HEK293 (cell line): ENCODE measurements at regions not wholly inside any gene's neighbourhood (a gene's known extent, or its start where the extent isn't known, plus 50 kb on each side); places are given as distances from the start of the nearest gene placed in this dataset.

Experiments
- CTCF ChIA-PET: fragments of 350-600 bp; formaldehyde crosslinking; extraction: SDS; loops from one replicate; lab custom pipeline; 2021; ENCODE audit warnings: antibody characterized with exemption; lab: Yijun Ruan, JAX
- POLR2A ChIA-PET: fragments of 300-600 bp; formaldehyde crosslinking; extraction: SDS; loops from one replicate; lab custom pipeline; 2020; ENCODE audit warnings: antibody characterized with exemption, inconsistent platforms; lab: Yijun Ruan, JAX
- H3K27ac ChIP-seq: fragments of 200-500 bp; sonication (Bioruptor generic); 2 replicates; pipeline ENCODE4 v1.5.1; 2014; ENCODE audit warnings: low read depth, low read length, control low read depth, inconsistent platforms; ENCODE audit errors: extremely low read depth
- H3K36me3 ChIP-seq, 2 experiments: fragments of 200-500 bp in 1 of 2; sonication (Bioruptor generic) in 1 of 2; 1 replicate in 1 of 2; 2 replicates in 1 of 2; pipeline ENCODE4 v1.5.1; 2014 to 2017; ENCODE audit warnings: inconsistent platforms in 2 of 2, low read length in 2 of 2; ENCODE audit not compliant: control insufficient read depth in 2 of 2, insufficient read depth in 1 of 2
- H3K4me1 ChIP-seq: fragments of 200-500 bp; sonication (Bioruptor generic); 2 replicates; pipeline ENCODE4 v1.5.1; 2014; ENCODE audit warnings: mild to moderate bottlenecking, low read length, inconsistent platforms; ENCODE audit not compliant: control insufficient read depth, insufficient read depth
- H3K4me3 ChIP-seq: 2 replicates; pipeline ENCODE4 v1.5.1; 2011; ENCODE audit warnings: low read depth, mild to moderate bottlenecking, control low read depth, low read length, moderate library complexity
- H3K9me3 ChIP-seq: fragments of 200-500 bp; sonication (Bioruptor generic); 2 replicates; pipeline ENCODE4 v1.5.1; 2014; ENCODE audit warnings: low read depth, low read length, inconsistent platforms; ENCODE audit not compliant: control insufficient read depth, insufficient read depth
- BCL11A ChIP-seq: fragments of 450-650 bp; formaldehyde crosslinking; IDR thresholded peaks from 2 replicates; pipeline ENCODE4 v1.5.1; 2016; ENCODE audit warnings: low read depth, missing biosample characterization, missing genetic modification characterization
- EGR2 ChIP-seq: fragments of 450-650 bp; formaldehyde crosslinking; IDR thresholded peaks from 2 replicates; pipeline ENCODE4 v1.5.1; 2016; ENCODE audit warnings: low read depth, missing biosample characterization, missing genetic modification characterization
- GLI2 ChIP-seq: fragments of 450-650 bp; formaldehyde crosslinking; IDR thresholded peaks from 2 replicates; pipeline ENCODE4; 2017; ENCODE audit warnings: missing biosample characterization, missing genetic modification characterization, low read depth, borderline replicate concordance
- KLF7 ChIP-seq: fragments of 450-650 bp; formaldehyde crosslinking; IDR thresholded peaks from 2 replicates; pipeline ENCODE4 v1.5.1; 2016; ENCODE audit warnings: missing biosample characterization, missing genetic modification characterization, borderline replicate concordance
- KLF9 ChIP-seq: fragments of 450-650 bp; formaldehyde crosslinking; IDR thresholded peaks from 2 replicates; pipeline ENCODE4 v1.5.1; 2016; ENCODE audit warnings: missing biosample characterization, missing genetic modification characterization, low read depth
- OSR2 ChIP-seq: fragments of 450-650 bp; formaldehyde crosslinking; IDR thresholded peaks from 2 replicates; pipeline ENCODE4 v1.5.1; 2016; ENCODE audit warnings: missing biosample characterization, missing genetic modification characterization
- PRDM1 ChIP-seq: fragments of 450-650 bp; formaldehyde crosslinking; IDR thresholded peaks from 2 replicates; pipeline ENCODE4; 2016; ENCODE audit warnings: missing biosample characterization, missing genetic modification characterization
- SALL2 ChIP-seq: fragments of 450-650 bp; formaldehyde crosslinking; IDR thresholded peaks from 2 replicates; pipeline ENCODE4 v1.5.0; 2017; ENCODE audit warnings: missing biosample characterization, mild to moderate bottlenecking, missing genetic modification characterization, borderline replicate concordance
- YY2 ChIP-seq: fragments of 450-650 bp; formaldehyde crosslinking; IDR thresholded peaks from 2 replicates; pipeline ENCODE4 v1.5.1; 2016; ENCODE audit warnings: missing biosample characterization, missing genetic modification characterization
- ZFP37 ChIP-seq: fragments of 450-650 bp; formaldehyde crosslinking; IDR thresholded peaks from 2 replicates; pipeline ENCODE4 v1.5.1; 2016; ENCODE audit warnings: missing biosample characterization, missing genetic modification characterization
- ZNF10 ChIP-seq: fragments of 450-650 bp; formaldehyde crosslinking; IDR thresholded peaks from 2 replicates; pipeline ENCODE4 v1.5.1; 2017; ENCODE audit warnings: missing biosample characterization, missing genetic modification characterization
- ZNF146 ChIP-seq: fragments of 450-650 bp; formaldehyde crosslinking; IDR thresholded peaks from 2 replicates; pipeline ENCODE4 v1.5.1; 2016; ENCODE audit warnings: missing biosample characterization, missing genetic modification characterization
- ZNF155 ChIP-seq: fragments of 450-650 bp; formaldehyde crosslinking; IDR thresholded peaks from 2 replicates; pipeline ENCODE4 v1.5.1; 2016; ENCODE audit warnings: missing biosample characterization, missing genetic modification characterization
- ZNF169 ChIP-seq: fragments of 450-650 bp; formaldehyde crosslinking; IDR thresholded peaks from 2 replicates; pipeline ENCODE4 v1.5.1; 2016; ENCODE audit warnings: missing biosample characterization, missing genetic modification characterization
- ZNF211 ChIP-seq: fragments of 450-650 bp; formaldehyde crosslinking; IDR thresholded peaks from 2 replicates; pipeline ENCODE4 v1.5.1; 2016; ENCODE audit warnings: low read depth, missing biosample characterization, missing genetic modification characterization
- ZNF214 ChIP-seq: fragments of 450-650 bp; formaldehyde crosslinking; IDR thresholded peaks from 2 replicates; pipeline ENCODE4 v1.5.1; 2017; ENCODE audit warnings: missing biosample characterization, mild to moderate bottlenecking, missing genetic modification characterization, borderline replicate concordance
- ZNF221 ChIP-seq: fragments of 450-650 bp; formaldehyde crosslinking; IDR thresholded peaks from 2 replicates; pipeline ENCODE4 v1.5.1; 2017; ENCODE audit warnings: missing biosample characterization, missing genetic modification characterization, borderline replicate concordance
- ZNF239 ChIP-seq: fragments of 450-650 bp; formaldehyde crosslinking; IDR thresholded peaks from 2 replicates; pipeline ENCODE4 v1.5.1; 2016; ENCODE audit warnings: missing biosample characterization, missing genetic modification characterization
- ZNF391 ChIP-seq: fragments of 450-650 bp; formaldehyde crosslinking; IDR thresholded peaks from 2 replicates; pipeline ENCODE4 v1.5.1; 2016; ENCODE audit warnings: low read depth, missing biosample characterization, missing genetic modification characterization, borderline replicate concordance
- ZNF416 ChIP-seq: fragments of 450-650 bp; formaldehyde crosslinking; IDR thresholded peaks from 2 replicates; pipeline ENCODE4 v1.5.1; 2016; ENCODE audit warnings: missing biosample characterization, missing genetic modification characterization
- ZNF423 ChIP-seq: fragments of 450-650 bp; formaldehyde crosslinking; IDR thresholded peaks from 2 replicates; pipeline ENCODE4 v1.5.1; 2016; ENCODE audit warnings: missing biosample characterization, missing genetic modification characterization
- ZNF48 ChIP-seq: fragments of 450-650 bp; formaldehyde crosslinking; IDR thresholded peaks from 2 replicates; pipeline ENCODE4 v1.5.1; 2016; ENCODE audit warnings: missing biosample characterization, missing genetic modification characterization
- ZNF510 ChIP-seq: fragments of 450-650 bp; formaldehyde crosslinking; IDR thresholded peaks from 2 replicates; pipeline ENCODE4 v1.5.1; 2018; ENCODE audit warnings: mild to moderate bottlenecking, missing genetic modification characterization, missing biosample characterization; ENCODE audit not compliant: insufficient replicate concordance
- ZNF529 ChIP-seq: fragments of 450-650 bp; formaldehyde crosslinking; IDR thresholded peaks from 2 replicates; pipeline ENCODE4 v1.5.1; 2017; ENCODE audit warnings: missing genetic modification characterization, missing biosample characterization; ENCODE audit not compliant: insufficient replicate concordance
- ZNF571 ChIP-seq: fragments of 450-650 bp; formaldehyde crosslinking; IDR thresholded peaks from 2 replicates; pipeline ENCODE4 v1.5.0; 2017; ENCODE audit warnings: missing biosample characterization, missing genetic modification characterization
- ZNF639 ChIP-seq: fragments of 450-650 bp; formaldehyde crosslinking; IDR thresholded peaks from 2 replicates; pipeline ENCODE4 v1.5.1; 2016; ENCODE audit warnings: missing biosample characterization, missing genetic modification characterization
- ZNF645 ChIP-seq: fragments of 450-650 bp; formaldehyde crosslinking; IDR thresholded peaks from 2 replicates; pipeline ENCODE4; 2016; ENCODE audit warnings: missing biosample characterization, missing genetic modification characterization
- ZNF76 ChIP-seq: fragments of 450-650 bp; formaldehyde crosslinking; IDR thresholded peaks from 2 replicates; pipeline ENCODE4; 2016; ENCODE audit warnings: low read depth, missing biosample characterization, missing genetic modification characterization, borderline replicate concordance
- ZNF837 ChIP-seq: fragments of 450-650 bp; formaldehyde crosslinking; IDR thresholded peaks from 2 replicates; pipeline ENCODE4 v1.5.1; 2016; ENCODE audit warnings: missing biosample characterization, missing genetic modification characterization
- ZSCAN4 ChIP-seq: fragments of 450-650 bp; formaldehyde crosslinking; IDR thresholded peaks from 2 replicates; pipeline ENCODE4 v1.5.1; 2017; ENCODE audit warnings: missing biosample characterization, missing genetic modification characterization

GRCh38 chr20:16132036-16132798 lies 441.0 kb downstream of the KIF16B start:
- TF ChIP-seq ZNF146 (no peak), ZNF211 (no peak), ZNF510 (no peak), ZNF423 (tag by site-specific recombination) (no peak), ZNF391 (tag by site-specific recombination) (no peak), ZNF155 (tag by site-specific recombination) (no peak), ZNF214 (tag by site-specific recombination) (no peak), OSR2 (no peak)
- Histone ChIP-seq H3K27ac (no peak overlapping the region), H3K36me3 (no peaks in the 10 kb centered on the region), H3K4me3 (no peak overlapping the region), H3K9me3 (no peaks in the 10 kb centered on the region), H3K4me1 (no peaks in the 10 kb centered on the region)
- POLR2A ChIA-PET: no interaction called here
- CTCF ChIA-PET: interaction anchor here (0.6 kb wide), 2 partner anchors 15 to 312 kb away, joined by 3 to 8 read pairs; no protein-coding TSS in a partner anchor

- ChIA-PET POLR2A (no interaction called here), CTCF (no interaction called here)
- Histone ChIP-seq H3K4me3 (no peak overlapping the region), H3K36me3 (no peaks in the 10 kb centered on the region), H3K4me1 (no peaks in the 10 kb centered on the region), H3K9me3 (no peaks in the 10 kb centered on the region), H3K27ac (no peak overlapping the region)
- TF ChIP-seq ZNF76 (tag by site-specific recombination) (no peak), EGR2 (no peak), ZNF221 (tag by site-specific recombination) (no peak), SALL2 (no peak), KLF9 (tag by site-specific recombination) (no peak), ZNF239 (tag by site-specific recombination) (no peak), ZFP37 (tag by site-specific recombination) (no peak), ZNF571 (tag by site-specific recombination) (no peak), ZNF48 (no peak), BCL11A (no peak)
Observed at GRCh38 chr20:16129411-16129810, 443.8 kb downstream of the KIF16B start.

- ChIA-PET POLR2A (no interaction called here), CTCF (no interaction called here)
- Histone ChIP-seq H3K9me3 (no peaks in the 10 kb centered on the region), H3K4me3 (no peak overlapping the region), H3K4me1 (no peaks in the 10 kb centered on the region), H3K36me3 (no peaks in the 10 kb centered on the region), H3K27ac (no peak overlapping the region)
- TF ChIP-seq ZNF529 (tag by site-specific recombination) (no peak), ZNF510 (no peak), GLI2 (tag by site-specific recombination) (no peak), KLF7 (tag by site-specific recombination) (no peak), YY2 (no peak), ZNF10 (tag by site-specific recombination) (no peak), ZNF416 (no peak), ZNF169 (tag by site-specific recombination) (no peak), ZNF837 (tag by site-specific recombination) (no peak), ZSCAN4 (tag by site-specific recombination) (no peak), PRDM1 (no peak), ZNF645 (no peak), ZNF639 (tag by site-specific recombination) (no peak)
Observed at GRCh38 chr20:16128538-16129106, 444.6 kb downstream of the KIF16B start.
